Stimulated activated naive CD4-positive, alpha-beta T cell treated with Interleukin-2 at 50 U/mL for 16 hours (primary cell): ENCODE measurements at regions not wholly inside any gene's neighbourhood (a gene's known extent, or its start where the extent isn't known, plus 50 kb on each side); places are given as distances from the start of the nearest gene placed in this dataset.

Experiments used
- DNase-seq: peaks from one replicate; lab custom pipeline; 2025; lab: John Stamatoyannopoulos, UW

DNA sequence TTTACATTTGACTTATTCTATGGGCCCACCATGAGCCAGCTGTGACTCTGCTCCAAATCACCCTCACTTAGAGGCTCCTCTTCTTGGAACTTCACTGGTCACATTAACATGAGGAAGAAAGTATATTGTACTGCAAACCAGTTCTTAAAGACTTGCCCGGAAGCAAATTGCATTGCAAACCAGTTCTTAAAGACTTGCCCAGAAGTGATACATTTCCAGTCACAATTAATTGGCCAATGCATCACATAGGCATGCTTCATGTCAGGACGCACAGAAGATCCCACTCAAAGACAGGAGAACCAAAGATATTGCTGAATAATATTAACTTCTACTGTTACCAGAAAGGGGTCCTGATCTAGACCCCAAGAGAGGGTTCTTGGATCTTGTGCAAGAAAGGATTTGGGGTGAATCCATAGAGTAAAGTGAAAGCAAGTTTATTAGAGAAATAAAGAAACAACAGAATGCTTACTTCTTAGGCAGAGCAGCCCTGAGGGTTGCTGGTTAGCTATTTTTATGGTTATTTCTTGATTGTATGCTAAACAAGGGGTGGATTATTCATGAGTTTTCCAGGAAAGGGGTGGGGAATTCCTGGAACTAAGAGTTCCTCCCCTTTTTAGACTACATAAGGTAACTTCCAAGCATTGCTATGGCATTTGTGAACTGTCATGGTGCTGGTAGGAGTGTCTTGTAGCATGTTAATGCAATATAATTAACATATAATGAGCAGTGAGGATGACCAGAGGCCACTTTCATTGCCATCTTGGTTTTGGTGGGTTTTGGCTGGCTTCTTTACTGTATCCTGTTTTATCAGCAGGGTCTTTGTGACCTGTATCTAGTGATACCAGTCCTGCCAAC lies 54.6 kb upstream of the HCCS start:
- DNase-seq = no peak

DNA sequence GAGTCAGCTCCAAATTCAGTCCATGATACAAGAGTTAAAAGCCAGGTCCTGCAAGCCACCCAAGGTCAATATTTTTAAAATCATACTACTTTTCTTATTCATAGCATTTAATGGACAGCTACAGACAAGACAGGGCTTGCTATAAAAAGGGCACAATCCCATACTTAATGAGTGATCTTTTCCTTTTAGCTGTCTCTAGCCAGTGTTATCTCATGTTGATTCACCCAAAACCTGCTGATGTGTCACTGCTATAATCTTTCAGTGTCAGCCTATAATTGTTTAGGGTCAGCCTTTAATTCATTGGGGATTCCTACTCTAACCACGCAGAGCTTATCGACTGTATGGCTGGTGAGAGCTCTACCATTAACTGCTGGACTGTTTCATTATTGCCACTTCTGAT lies 51.2 kb upstream of the HCCS start:
- no peak for DNase-seq
